NCI-H82 treated with DMSO at 0.1 percent for 48 hours (cell line): ENCODE measurements at regions not wholly inside any gene's neighbourhood (a gene's known extent, or its start where the extent isn't known, plus 50 kb on each side); places are given as distances from the start of the nearest gene placed in this dataset.
A peak's percentile ranks its signal among the peaks of the same experiment; 100 is the strongest.
"Not testable (repeated sequence)": the region's sequence is repeated elsewhere in the genome, so short reads cannot be mapped to it uniquely, and the experiment has no call there.

Experiments
- DNase-seq: peaks from one replicate; lab custom pipeline; 2025; ENCODE audit not compliant: unreplicated experiment; lab: John Stamatoyannopoulos, UW

- no peak for DNase-seq
These were observed 360.2 kb downstream of the GLUD2 start for GRCh38 chrX:121407627-121408026.

GRCh38 chrX:121431514-121431913 is 384.1 kb downstream of the GLUD2 start:
- DNase-seq = not testable (repeated sequence)

GRCh38 chrX:121433289-121433688 is 385.9 kb downstream of the GLUD2 start:
- DNase-seq = no peak

- DNase-seq = not testable (repeated sequence)
These were observed 390.3 kb downstream of the GLUD2 start for GRCh38 chrX:121437666-121438065.

GRCh38 chrX:121455890-121456289 is 408.5 kb downstream of the GLUD2 start:
- DNase-seq = no peak

- DNase-seq = no peak
These were observed 408.9 kb downstream of the GLUD2 start for GRCh38 chrX:121456315-121456714.

GRCh38 chrX:121457096-121457495 is 409.7 kb downstream of the GLUD2 start:
- no peak for DNase-seq

- DNase-seq = no peak
These were observed 432.0 kb downstream of the GLUD2 start for GRCh38 chrX:121479406-121479805.

- DNase-seq = no peak
These were observed 449.6 kb downstream of the GLUD2 start for GRCh38 chrX:121496966-121497365.

GRCh38 chrX:121504153-121504552 is 456.7 kb downstream of the GLUD2 start:
- DNase-seq = no peak

- DNase-seq = no peak
These were observed 498.9 kb downstream of the GLUD2 start for GRCh38 chrX:121546317-121546716.

GRCh38 chrX:121558886-121559285 is 511.5 kb downstream of the GLUD2 start:
- no peak for DNase-seq

GRCh38 chrX:121562616-121563015 is 515.2 kb downstream of the GLUD2 start:
- no peak for DNase-seq

- no peak for DNase-seq
These were observed 522.2 kb downstream of the GLUD2 start for GRCh38 chrX:121569609-121570008.

- DNase-seq = no peak
These were observed 522.8 kb downstream of the GLUD2 start for GRCh38 chrX:121570072-121570841.

- no peak for DNase-seq
These were observed 523.9 kb downstream of the GLUD2 start for GRCh38 chrX:121571333-121571732.

- not testable (repeated sequence) for DNase-seq
These were observed 527.0 kb downstream of the GLUD2 start for GRCh38 chrX:121574384-121574783.

- DNase-seq = peak; percentile 32
These were observed 531.8 kb downstream of the GLUD2 start for GRCh38 chrX:121579016-121579760.

- no peak for DNase-seq
These were observed 534.5 kb downstream of the GLUD2 start for GRCh38 chrX:121581885-121582284.

- no peak for DNase-seq
These were observed 538.2 kb downstream of the GLUD2 start for GRCh38 chrX:121585626-121586025.

GRCh38 chrX:121592884-121593283 is 545.5 kb downstream of the GLUD2 start:
- no peak for DNase-seq

GRCh38 chrX:121598356-121598755 is 550.9 kb downstream of the GLUD2 start:
- DNase-seq = no peak
